ENCODE measurements at regions not wholly inside any gene's neighbourhood (a gene's known extent, or its start where the extent isn't known, plus 50 kb on each side); places are given as distances from the start of the nearest gene placed in this dataset.

GRCh38 chr13:44649104-44649428, 72.9 kb upstream of the TSC22D1 start:
- no peak for TF ChIP-seq CTCF (IDR thresholded peaks at IDR 0.05; ENCODE audit: low read length)
- no peak for TF ChIP-seq EZH2phosphoT487 (IDR thresholded peaks at IDR 0.05; ENCODE audit: low read length)
